T-helper 2 cell treated with Interferon-gamma antibody and Interleukin-4, amounts not matched to agents 100 ng/mL and 5 ng/mL, for 36 hours (primary cell): ENCODE measurements at regions not wholly inside any gene's neighbourhood (a gene's known extent, or its start where the extent isn't known, plus 50 kb on each side); places are given as distances from the start of the nearest gene placed in this dataset.

Experiments
- intact Hi-C: fragments of 100-400 bp; cut with micrococcal nuclease; formaldehyde crosslinking; loops from one replicate; pipeline ENCODE4 v1.15.1; 2023

- intact Hi-C loops = no loop called here
These were observed 109.0 kb downstream of the TFAP2A start for GRCh38 chr6:10305790-10306415.

GRCh38 chr6:10303608-10304506 is 111.0 kb downstream of the TFAP2A start:
- intact Hi-C loops = no loop called here

- intact Hi-C loops = no loop called here
These were observed 112.2 kb downstream of the TFAP2A start for GRCh38 chr6:10302566-10303235.

GRCh38 chr6:10300071-10300470 is 114.8 kb downstream of the TFAP2A start:
- intact Hi-C loops = no loop called here

GRCh38 chr6:10297832-10298231 is 117.0 kb downstream of the TFAP2A start:
- intact Hi-C loops = no loop called here

GRCh38 chr6:10278746-10279145 is 136.1 kb downstream of the TFAP2A start:
- intact Hi-C loops = no loop called here

- intact Hi-C loops = no loop called here
These were observed 138.1 kb downstream of the TFAP2A start for GRCh38 chr6:10276660-10277287.

- intact Hi-C loops = no loop called here
These were observed 138.8 kb downstream of the TFAP2A start for GRCh38 chr6:10276106-10276505.

GRCh38 chr6:10272591-10272990 is 142.3 kb downstream of the TFAP2A start:
- intact Hi-C loops = no loop called here

- intact Hi-C loops = no loop called here
These were observed 142.9 kb downstream of the TFAP2A start for GRCh38 chr6:10271982-10272381.

GRCh38 chr6:10269814-10270472 is 144.9 kb downstream of the TFAP2A start:
- intact Hi-C loops = no loop called here

- intact Hi-C loops = no loop called here
These were observed 146.1 kb downstream of the TFAP2A start for GRCh38 chr6:10268611-10269310.

GRCh38 chr6:10268111-10268510 is 146.8 kb downstream of the TFAP2A start:
- intact Hi-C loops = no loop called here

GRCh38 chr6:10266462-10266861 is 148.4 kb downstream of the TFAP2A start:
- intact Hi-C loops = no loop called here

- intact Hi-C loops = no loop called here
These were observed 148.8 kb downstream of the TFAP2A start for GRCh38 chr6:10266061-10266460.

GRCh38 chr6:10262505-10262904 is 152.4 kb downstream of the TFAP2A start:
- intact Hi-C loops = no loop called here

- intact Hi-C loops = no loop called here
These were observed 155.2 kb downstream of the TFAP2A start for GRCh38 chr6:10259671-10260070.

GRCh38 chr6:10258341-10258740 is 156.5 kb downstream of the TFAP2A start:
- intact Hi-C loops = no loop called here

GRCh38 chr6:10256113-10256690 is 158.7 kb downstream of the TFAP2A start:
- intact Hi-C loops = loop anchor here (2.0 kb wide), 1 partner anchor 173 kb away; no protein-coding TSS in a partner anchor

GRCh38 chr6:10250655-10251220 is 164.1 kb downstream of the TFAP2A start:
- intact Hi-C loops = no loop called here
